ENCODE measurements at regions not wholly inside any gene's neighbourhood (a gene's known extent, or its start where the extent isn't known, plus 50 kb on each side); places are given as distances from the start of the nearest gene placed in this dataset.
"Not testable (repeated sequence)": the region's sequence is repeated elsewhere in the genome, so short reads cannot be mapped to it uniquely, and the experiment has no call there.

GRCh38 chr11:31956310-31956709 is 134.6 kb upstream of the RCN1 start:
- no peak for TF ChIP-seq CTCF (IDR thresholded peaks at IDR 0.05)
- Histone ChIP-seq H3K9me3 (ENCODE audit: control insufficient read depth, low read length) (no peaks in the 10 kb centered on the region), H3K9ac (no peak overlapping the region), H3K4me2 (ENCODE audit: low read length) (no peak overlapping the region), H3K36me3 (ENCODE audit: control insufficient read depth, insufficient read depth, low read length) (no peaks in the 10 kb centered on the region), H3K27ac (no peak overlapping the region), H3K79me2 (no peaks in the 10 kb centered on the region), H3K4me1 (no peaks in the 10 kb centered on the region), H2AFZ (no peak overlapping the region), H3K4me3 (ENCODE audit: low read depth, low read length) (no peak overlapping the region), H3K27me3 (ENCODE audit: control insufficient read depth, insufficient read depth, low read length) (no peaks in the 10 kb centered on the region)

GRCh38 chr11:31955838-31956237 is 135.0 kb upstream of the RCN1 start:
- Histone ChIP-seq H3K36me3 (ENCODE audit: control insufficient read depth, insufficient read depth, low read length) (no peaks in the 10 kb centered on the region), H3K9ac (no peak overlapping the region), H2AFZ (no peak overlapping the region), H3K9me3 (ENCODE audit: control insufficient read depth, low read length) (no peaks in the 10 kb centered on the region), H3K79me2 (no peaks in the 10 kb centered on the region), H3K27me3 (ENCODE audit: control insufficient read depth, insufficient read depth, low read length) (no peaks in the 10 kb centered on the region), H3K4me3 (ENCODE audit: low read depth, low read length) (no peak overlapping the region), H3K4me2 (ENCODE audit: low read length) (no peak overlapping the region), H3K4me1 (no peaks in the 10 kb centered on the region), H3K27ac (no peak overlapping the region)
- no peak for TF ChIP-seq CTCF (IDR thresholded peaks at IDR 0.05)

GRCh38 chr11:31953803-31954327 is 137.0 kb upstream of the RCN1 start:
- H3K36me3 ChIP-seq (ENCODE audit: control insufficient read depth, insufficient read depth, low read length): no peaks in the 10 kb centered on the region
- H3K27ac ChIP-seq: no peak overlapping the region
- H3K4me2 ChIP-seq (ENCODE audit: low read length): no peak overlapping the region
- H3K9ac ChIP-seq: no peak overlapping the region
- no peaks in the 10 kb centered on the region for H3K9me3 ChIP-seq (ENCODE audit: control insufficient read depth, low read length)
- no peaks in the 10 kb centered on the region for H3K79me2 ChIP-seq
- H3K27me3 ChIP-seq (ENCODE audit: control insufficient read depth, insufficient read depth, low read length): no peaks in the 10 kb centered on the region
- H3K4me3 ChIP-seq (ENCODE audit: low read depth, low read length): no peak overlapping the region
- H3K4me1 ChIP-seq: no peaks in the 10 kb centered on the region
- no peak for TF ChIP-seq CTCF (IDR thresholded peaks at IDR 0.05)
- no peak overlapping the region for H2AFZ ChIP-seq

- H3K27me3 ChIP-seq (ENCODE audit: control insufficient read depth, insufficient read depth, low read length); H3K4me1 ChIP-seq; H3K4me3 ChIP-seq (ENCODE audit: low read depth, low read length); H3K4me2 ChIP-seq (ENCODE audit: low read length); H3K79me2 ChIP-seq; H3K9me3 ChIP-seq (ENCODE audit: control insufficient read depth, low read length); H2AFZ ChIP-seq; H3K27ac ChIP-seq; H3K9ac ChIP-seq; H3K36me3 ChIP-seq (ENCODE audit: control insufficient read depth, insufficient read depth, low read length): not testable (repeated sequence)
These were observed 138.6 kb upstream of the PAX6 start for GRCh38 chr11:31949733-31950200.

- no peaks in the 10 kb centered on the region for H3K9me3 ChIP-seq (ENCODE audit: control insufficient read depth, low read length)
- no peak overlapping the region for H3K27ac ChIP-seq
- TF ChIP-seq CTCF (IDR thresholded peaks at IDR 0.05): no peak
- no peak overlapping the region for H3K9ac ChIP-seq
- no peaks in the 10 kb centered on the region for H3K36me3 ChIP-seq (ENCODE audit: control insufficient read depth, insufficient read depth, low read length)
- H3K27me3 ChIP-seq (ENCODE audit: control insufficient read depth, insufficient read depth, low read length): no peaks in the 10 kb centered on the region
- no peaks in the 10 kb centered on the region for H3K4me1 ChIP-seq
- no peak overlapping the region for H3K4me2 ChIP-seq (ENCODE audit: low read length)
- no peak overlapping the region for H2AFZ ChIP-seq
- H3K4me3 ChIP-seq (ENCODE audit: low read depth, low read length): no peak overlapping the region
- H3K79me2 ChIP-seq: no peaks in the 10 kb centered on the region
These were observed 135.9 kb upstream of the PAX6 start for GRCh38 chr11:31947051-31947450.

All from parathyroid adenoma (tissue), 2 donors.